ENCODE measurements at regions not wholly inside any gene's neighbourhood (a gene's known extent, or its start where the extent isn't known, plus 50 kb on each side); places are given as distances from the start of the nearest gene placed in this dataset.

GRCh38 chr7:12907774-12908173 is 220.3 kb downstream of the ARL4A start:
- no peak for TF ChIP-seq CTCF (IDR thresholded peaks at IDR 0.05)
- intact Hi-C loops (cut with DNase I; ENCODE audit: low total_unique reads): no loop called here
- H3K4me1 ChIP-seq: no peaks in the 10 kb centered on the region
- no peaks in the 10 kb centered on the region for H3K36me3 ChIP-seq
- H3K27ac ChIP-seq: no peak overlapping the region
- H3K9me3 ChIP-seq: no peaks in the 10 kb centered on the region
- DNase-seq: no peak
- no peaks in the 10 kb centered on the region for H3K27me3 ChIP-seq
- no peak overlapping the region for H3K4me3 ChIP-seq

- TF ChIP-seq CTCF (IDR thresholded peaks at IDR 0.05): no peak
- DNase-seq: no peak
- no peaks in the 10 kb centered on the region for H3K9me3 ChIP-seq
- no peak overlapping the region for H3K4me3 ChIP-seq
- no peaks in the 10 kb centered on the region for H3K36me3 ChIP-seq
- H3K27me3 ChIP-seq: no peaks in the 10 kb centered on the region
- H3K4me1 ChIP-seq: no peaks in the 10 kb centered on the region
- intact Hi-C loops (cut with DNase I; ENCODE audit: low total_unique reads): no loop called here
- no peak overlapping the region for H3K27ac ChIP-seq
Measured at GRCh38 chr7:12909483-12909882, 222.1 kb downstream of the ARL4A start.

GRCh38 chr7:12911053-12911452 is 223.6 kb downstream of the ARL4A start:
- no peaks in the 10 kb centered on the region for H3K4me1 ChIP-seq
- no peak for DNase-seq
- H3K27ac ChIP-seq: no peak overlapping the region
- H3K27me3 ChIP-seq: no peaks in the 10 kb centered on the region
- H3K36me3 ChIP-seq: no peaks in the 10 kb centered on the region
- no peak overlapping the region for H3K4me3 ChIP-seq
- intact Hi-C loops (cut with DNase I; ENCODE audit: low total_unique reads): no loop called here
- no peak for TF ChIP-seq CTCF (IDR thresholded peaks at IDR 0.05)
- H3K9me3 ChIP-seq: no peaks in the 10 kb centered on the region

- Histone ChIP-seq H3K27me3 (no peaks in the 10 kb centered on the region), H3K36me3 (no peaks in the 10 kb centered on the region), H3K4me3 (no peak overlapping the region), H3K27ac (no peak overlapping the region), H3K4me1 (no peaks in the 10 kb centered on the region), H3K9me3 (no peaks in the 10 kb centered on the region)
- intact Hi-C loops (cut with DNase I; ENCODE audit: low total_unique reads): no loop called here
- TF ChIP-seq CTCF (IDR thresholded peaks at IDR 0.05): no peak
- DNase-seq: no peak
Measured at GRCh38 chr7:12913002-12913401, 225.6 kb downstream of the ARL4A start.

GRCh38 chr7:12917801-12918200 is 230.4 kb downstream of the ARL4A start:
- Histone ChIP-seq H3K4me3 (no peak overlapping the region), H3K4me1 (no peaks in the 10 kb centered on the region), H3K36me3 (no peaks in the 10 kb centered on the region), H3K27ac (no peak overlapping the region), H3K9me3 (no peaks in the 10 kb centered on the region), H3K27me3 (no peaks in the 10 kb centered on the region)
- intact Hi-C loops (cut with DNase I; ENCODE audit: low total_unique reads): no loop called here
- DNase-seq: no peak
- no peak for TF ChIP-seq CTCF (IDR thresholded peaks at IDR 0.05)

- DNase-seq: no peak
- H3K4me3 ChIP-seq: no peak overlapping the region
- no peaks in the 10 kb centered on the region for H3K9me3 ChIP-seq
- H3K36me3 ChIP-seq: no peaks in the 10 kb centered on the region
- H3K27ac ChIP-seq: no peak overlapping the region
- H3K4me1 ChIP-seq: no peaks in the 10 kb centered on the region
- intact Hi-C loops (cut with DNase I; ENCODE audit: low total_unique reads): no loop called here
- H3K27me3 ChIP-seq: no peaks in the 10 kb centered on the region
- TF ChIP-seq CTCF (IDR thresholded peaks at IDR 0.05): no peak
Measured at GRCh38 chr7:12921751-12922345, 234.4 kb downstream of the ARL4A start.
